Left ventricle myocardium superior (tissue), 1 donor: ENCODE measurements at regions not wholly inside any gene's neighbourhood (a gene's known extent, or its start where the extent isn't known, plus 50 kb on each side); places are given as distances from the start of the nearest gene placed in this dataset.
A peak's percentile ranks its signal among the peaks of the same experiment; 100 is the strongest.
"Not testable (repeated sequence)": the region's sequence is repeated elsewhere in the genome, so short reads cannot be mapped to it uniquely, and the experiment has no call there.

Source experiments
- ATAC-seq: fragments of 200-7000 bp; cut with Tn5 transposase; one replicate; pipeline ENCODE4 v1.9.1; 2020; ENCODE audit warnings: mild to moderate bottlenecking, moderate library complexity
- DNase-seq: peaks from one replicate; pipeline ENCODE4 v3.0.0-alpha.2; 2020
- intact Hi-C: fragments of 100-400 bp; cut with micrococcal nuclease; formaldehyde crosslinking; loops from one replicate; pipeline ENCODE4 v1.11.0; 2022
- donor health status: DM: no; HTN: yes; CAD: no; lungs with severe emphysema.

GRCh38 chr4:123243220-123243619, 153.4 kb upstream of the SPRY1 start:
- DNase-seq, result not testable (repeated sequence)

DNA sequence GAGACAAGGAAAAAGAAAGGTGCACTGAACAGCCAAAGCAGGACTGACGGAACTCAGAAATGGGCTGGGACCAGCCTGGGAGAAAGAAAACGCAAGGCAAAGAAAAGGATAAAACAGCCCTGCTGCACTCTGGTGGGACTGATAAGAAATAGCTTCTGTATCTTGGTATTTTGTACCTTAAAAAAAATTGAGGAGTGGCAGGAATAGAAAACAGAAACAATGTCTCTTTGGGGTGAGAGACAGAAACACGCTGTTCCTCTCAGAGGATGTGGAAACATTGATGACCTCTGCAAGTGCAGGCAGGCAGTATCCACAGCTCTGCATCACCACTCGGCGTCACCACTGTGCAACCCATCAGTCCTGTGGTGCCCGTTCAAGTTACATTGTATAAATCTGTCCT, 152.5 kb upstream of the SPRY1 start:
- peak; percentile 97 for ATAC-seq
- intact Hi-C loops, result loop anchor here (10.0 kb wide), 1 partner anchor 151 kb away; the partner anchor contains the start of gene SPRY1
- DNase-seq, result peak; percentile 73

More at GRCh38 chr4:123243220-123243619, 153.4 kb upstream of the SPRY1 start:
- intact Hi-C loops, result loop anchor here (10.0 kb wide), 1 partner anchor 152 kb away; the partner anchor contains the start of gene SPRY1
- not testable (repeated sequence) for ATAC-seq

GRCh38 chr4:123246085-123246484, 150.5 kb upstream of the SPRY1 start:
- intact Hi-C loops, result loop anchor here (10.0 kb wide), 1 partner anchor 149 kb away; the partner anchor contains the start of gene SPRY1
- ATAC-seq (peak; percentile 57), DNase-seq (no peak)

- DNase-seq (no peak), ATAC-seq (peak; percentile 13)
- intact Hi-C loops, result loop anchor here (10.0 kb wide), 1 partner anchor 147 kb away; the partner anchor contains the start of gene SPRY1
Measured at GRCh38 chr4:123248085-123248659, 148.4 kb upstream of the SPRY1 start.

GRCh38 chr4:123249821-123250220, 146.8 kb upstream of the SPRY1 start:
- ATAC-seq, result no peak
- intact Hi-C loops, result loop anchor here (10.0 kb wide), 1 partner anchor 145 kb away; the partner anchor contains the start of gene SPRY1

DNA sequence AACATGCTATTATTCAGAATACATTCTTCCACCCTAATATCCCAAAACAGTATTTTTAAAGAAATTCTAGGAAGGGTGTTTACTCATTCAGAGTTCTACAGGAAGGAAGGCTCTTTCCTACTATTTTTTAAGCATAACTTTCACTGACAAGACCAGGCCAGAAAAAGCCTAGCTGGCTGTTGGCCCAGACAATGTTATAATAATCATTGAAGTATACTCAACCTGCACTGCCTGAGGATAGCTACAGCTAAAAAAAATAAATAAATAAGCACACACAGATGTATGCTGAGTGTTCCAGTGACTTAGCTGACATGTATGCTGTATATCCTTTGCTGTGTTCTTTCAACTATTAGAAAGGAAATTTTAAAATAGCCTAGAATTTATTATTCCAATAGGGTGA, 145.8 kb upstream of the SPRY1 start:
- peak; percentile 50 for DNase-seq
- ATAC-seq, result peak; percentile 87
- intact Hi-C loops, result no loop called here

More at GRCh38 chr4:123249821-123250220, 146.8 kb upstream of the SPRY1 start:
- no peak for DNase-seq

GRCh38 chr4:123255971-123256370, 140.6 kb upstream of the SPRY1 start:
- intact Hi-C loops, result no loop called here
- DNase-seq (no peak), ATAC-seq (no peak)

GRCh38 chr4:123256901-123257300, 139.7 kb upstream of the SPRY1 start:
- intact Hi-C loops, result no loop called here
- no peak for DNase-seq
- no peak for ATAC-seq

- no peak for DNase-seq
- ATAC-seq, result no peak
- intact Hi-C loops, result no loop called here
Measured at GRCh38 chr4:123257591-123257990, 139.0 kb upstream of the SPRY1 start.

GRCh38 chr4:123259676-123260646, 136.6 kb upstream of the SPRY1 start:
- no peak for DNase-seq
- intact Hi-C loops, result no loop called here
- peak; percentile 68 for ATAC-seq

GRCh38 chr4:123260653-123261052, 135.9 kb upstream of the SPRY1 start:
- DNase-seq (no peak), ATAC-seq (peak; percentile 58)
- intact Hi-C loops, result no loop called here

GRCh38 chr4:123262080-123262479, 134.5 kb upstream of the SPRY1 start:
- intact Hi-C loops, result no loop called here
- ATAC-seq (no peak), DNase-seq (no peak)

- intact Hi-C loops, result no loop called here
- no peak for ATAC-seq
Measured at GRCh38 chr4:123265443-123265842, 131.2 kb upstream of the SPRY1 start.

DNA sequence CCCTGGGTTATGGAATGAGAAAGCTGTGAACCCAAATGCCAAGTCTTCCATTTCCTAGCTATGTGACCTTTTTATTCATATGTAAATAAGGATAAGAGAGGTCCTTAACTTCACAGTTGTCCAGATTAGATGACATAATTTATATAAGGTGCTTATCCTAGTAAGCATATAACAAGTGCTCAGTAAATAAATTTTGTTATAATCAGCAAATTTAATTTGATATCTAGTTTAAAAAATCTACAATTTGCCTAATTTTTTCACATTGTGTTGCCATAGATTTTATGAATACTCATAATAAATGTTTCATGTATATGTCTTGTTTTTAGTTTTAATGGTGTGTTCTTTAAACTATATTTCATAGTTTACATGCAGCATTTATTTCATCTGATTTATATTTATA, 130.4 kb upstream of the SPRY1 start:
- no peak for ATAC-seq
- intact Hi-C loops, result no loop called here
- DNase-seq, result no peak

More at GRCh38 chr4:123265443-123265842, 131.2 kb upstream of the SPRY1 start:
- no peak for DNase-seq

- intact Hi-C loops, result no loop called here
- no peak for DNase-seq
- no peak for ATAC-seq
Measured at GRCh38 chr4:123278755-123279154, 117.8 kb upstream of the SPRY1 start.

DNA sequence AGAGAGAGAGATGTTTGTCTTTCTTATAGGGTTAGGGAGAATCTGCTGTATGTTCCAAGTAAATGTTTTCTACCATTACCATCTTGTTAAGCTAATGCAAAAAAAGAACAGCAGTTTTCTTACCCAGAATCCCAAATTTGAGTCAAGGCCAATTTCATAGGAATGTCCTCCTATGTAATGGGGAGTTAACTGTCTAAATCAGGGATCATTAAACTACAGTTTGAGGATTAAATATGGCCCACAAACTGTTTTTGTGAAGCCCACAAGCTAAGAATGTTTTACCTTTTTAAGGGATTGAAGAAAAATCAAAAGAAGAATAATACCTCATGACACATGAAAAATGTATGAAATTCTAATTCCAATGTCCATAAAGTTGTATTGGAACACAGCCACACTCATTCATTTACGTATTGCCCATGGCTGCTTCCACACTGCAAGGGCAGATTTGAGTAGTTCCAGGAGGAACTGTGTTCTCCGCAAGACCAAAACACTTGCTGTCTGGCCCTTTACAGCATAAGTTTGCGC, 113.2 kb upstream of the SPRY1 start:
- no peak for ATAC-seq
- intact Hi-C loops, result no loop called here

DNA sequence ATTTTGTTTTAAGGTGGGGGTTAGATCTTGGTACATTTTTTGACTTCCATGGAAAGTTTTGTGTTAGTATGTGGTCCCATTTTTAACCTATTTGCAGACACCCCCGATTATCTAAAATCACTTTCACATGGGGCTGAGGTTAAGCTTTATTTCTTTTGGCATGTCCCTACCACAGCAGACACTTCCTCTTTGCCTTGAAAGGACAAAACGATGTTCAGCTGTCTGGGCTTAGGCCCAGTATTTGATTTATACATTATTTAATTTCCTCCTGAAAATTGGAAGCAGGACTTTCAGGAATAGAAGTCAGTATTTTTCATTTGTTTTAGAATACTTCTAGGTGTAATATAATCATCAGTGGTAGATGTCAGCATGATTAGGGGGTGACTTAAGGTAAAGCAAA, 112.4 kb upstream of the SPRY1 start:
- ATAC-seq (no peak), DNase-seq (no peak)
- intact Hi-C loops, result no loop called here

More for the DNA sequence above, 113.2 kb upstream of the SPRY1 start:
- DNase-seq, result no peak

- no peak for ATAC-seq
- DNase-seq, result no peak
- intact Hi-C loops, result no loop called here
Measured at GRCh38 chr4:123286903-123287466, 109.6 kb upstream of the SPRY1 start.

DNA sequence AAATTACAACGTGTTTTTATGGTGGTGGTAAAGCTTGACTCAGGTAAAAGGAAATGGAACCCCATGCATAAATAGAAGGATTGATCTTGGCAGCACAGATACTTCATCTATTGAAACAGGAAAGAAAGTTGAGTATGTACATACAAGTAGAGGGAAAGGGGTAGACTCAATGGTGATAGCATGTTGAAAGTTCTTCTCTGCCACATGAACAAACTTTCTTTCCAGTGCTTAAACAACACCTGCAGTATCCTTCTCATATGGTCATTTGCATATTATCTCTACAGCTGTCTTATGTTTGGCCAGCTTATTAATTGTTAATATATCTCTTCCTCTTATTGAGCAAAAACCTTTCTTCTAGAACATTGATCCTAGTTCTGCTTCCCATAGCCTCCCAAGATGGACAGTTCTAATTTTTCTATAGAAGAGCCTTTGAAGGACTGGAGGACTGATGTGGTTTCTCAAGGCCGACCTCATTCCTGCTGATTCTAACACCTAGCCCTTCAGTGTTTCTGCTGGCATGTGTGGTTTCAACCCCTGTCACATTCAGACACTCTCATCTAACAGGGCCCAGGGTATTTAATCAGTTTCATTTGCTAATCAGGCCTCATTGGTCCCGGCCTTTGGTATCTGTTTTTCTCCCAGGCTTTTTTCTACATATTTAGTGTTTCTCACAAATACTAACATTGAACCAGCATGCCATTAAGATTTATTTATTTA, 108.1 kb upstream of the SPRY1 start:
- intact Hi-C loops, result no loop called here
- no peak for DNase-seq
- no peak for ATAC-seq
